Small intestine (tissue), 7 donors: ENCODE measurements at regions not wholly inside any gene's neighbourhood (a gene's known extent, or its start where the extent isn't known, plus 50 kb on each side); places are given as distances from the start of the nearest gene placed in this dataset.

Source experiments
- DNase-seq, 2 donors: peaks; one replicate each; pipeline versions ENCODE4 v3.0.0 to v3.0.0-alpha.2; 2013
- FAIRE-seq: peaks from 2 replicates; lab custom pipeline; 2012; peaks lifted over from hg19 to GRCh38; lab: Jason Lieb, UNC
- H3K27ac ChIP-seq, 3 donors: one replicate each; pipeline ENCODE4 v1.5.1; 2013; ENCODE audit warnings: low read length in 2 of 3, mild to moderate bottlenecking in 2 of 3, control low read depth in 1 of 3, inconsistent platforms in 1 of 3, low read depth in 1 of 3, moderate library complexity in 1 of 3
- H3K27me3 ChIP-seq, 3 donors: one replicate each; pipeline ENCODE4 v1.6.1; 2013; ENCODE audit warnings: low read length in 3 of 3, inconsistent platforms in 1 of 3; ENCODE audit not compliant: control insufficient read depth in 3 of 3, insufficient read depth in 3 of 3
- H3K36me3 ChIP-seq, 3 donors: one replicate each; pipeline ENCODE4 v1.6.1; 2013; ENCODE audit warnings: low read length in 3 of 3, inconsistent platforms in 1 of 3, low read depth in 1 of 3, mild to moderate bottlenecking in 1 of 3, moderate library complexity in 1 of 3; ENCODE audit not compliant: control insufficient read depth in 3 of 3, insufficient read depth in 2 of 3
- H3K4me1 ChIP-seq, 3 donors: one replicate each; pipeline ENCODE4 v1.6.1; 2013; ENCODE audit warnings: low read length in 2 of 3, inconsistent platforms in 1 of 3, low read depth in 1 of 3, mild to moderate bottlenecking in 1 of 3, moderate library complexity in 1 of 3; ENCODE audit not compliant: control insufficient read depth in 3 of 3, insufficient read depth in 2 of 3
- H3K4me3 ChIP-seq, 3 donors: one replicate each; pipeline ENCODE4 v1.5.1; 2013; ENCODE audit warnings: low read length in 3 of 3, control low read depth in 1 of 3, inconsistent platforms in 1 of 3, low read depth in 1 of 3, mild to moderate bottlenecking in 1 of 3, moderate library complexity in 1 of 3
- H3K9me3 ChIP-seq, 2 donors: one replicate each; pipeline ENCODE4 v1.6.1; 2013; ENCODE audit warnings: low read depth in 1 of 2, low read length in 1 of 2; ENCODE audit not compliant: control insufficient read depth in 2 of 2, insufficient read depth in 1 of 2
- WGBS, 3 donors: extraction: QIAGEN DNeasy Blood & Tissue Kit; methylation state at CpG; one replicate each; pipeline ENCODE4 v1.1.7; 2013; 5-methylcytosine and 5-hydroxymethylcytosine counted together
- donor health status: healthy with polysubstance abuse.
- donor health status: control.
- donor health status: control.
- donor health status: Bipolar disorder and iron deficiency.
- donor health status: healthy.

DNA sequence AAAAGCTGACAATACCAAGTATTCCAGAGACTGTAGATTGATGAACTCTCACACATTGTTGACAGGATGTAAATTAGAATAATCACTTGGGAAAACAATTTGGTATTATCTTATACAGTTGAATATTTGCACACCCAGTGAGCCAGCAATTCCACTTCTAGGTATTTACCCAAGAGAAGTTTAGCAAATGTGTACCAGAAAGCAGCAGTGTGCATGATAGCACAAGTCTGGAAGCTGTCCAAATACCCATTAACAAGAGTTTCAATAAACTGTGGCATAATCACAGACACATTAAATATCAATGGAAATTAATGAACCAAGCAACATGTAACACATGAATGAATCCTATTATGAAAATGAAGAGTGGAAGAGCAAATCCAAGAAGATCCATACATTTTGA is 233.6 kb downstream of the TPBG start:
- no peak for DNase-seq
- H3K4me3 ChIP-seq = no peak overlapping the region
- H3K4me1 ChIP-seq = no peaks in the 10 kb centered on the region
- H3K27me3 ChIP-seq = no peaks in the 10 kb centered on the region
- no peak for FAIRE-seq
- no peaks in the 10 kb centered on the region for H3K36me3 ChIP-seq
- H3K27ac ChIP-seq = no peak overlapping the region
- H3K9me3 ChIP-seq = no peaks in the 10 kb centered on the region

DNA sequence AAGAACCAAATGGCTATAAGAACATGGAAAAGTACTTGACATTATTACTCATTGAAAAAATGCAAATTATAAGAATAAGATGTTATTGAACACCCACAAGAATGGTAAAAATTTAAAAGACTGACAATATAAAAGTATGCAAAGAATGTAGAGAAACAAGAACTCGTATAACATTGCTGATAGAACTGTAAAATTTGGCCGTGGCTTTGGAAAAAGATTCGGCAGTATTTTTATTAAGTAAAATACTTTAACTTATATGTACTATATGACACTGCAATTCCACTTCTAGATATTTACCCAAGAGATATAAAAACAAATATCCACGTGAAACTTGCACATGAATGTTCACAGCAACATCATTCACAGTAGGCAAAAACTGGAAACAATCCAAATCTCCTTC is 239.2 kb downstream of the TPBG start:
- Histone ChIP-seq H3K4me3 (no peak overlapping the region), H3K4me1 (no peaks in the 10 kb centered on the region), H3K27me3 (no peaks in the 10 kb centered on the region), H3K36me3 (no peaks in the 10 kb centered on the region), H3K9me3 (no peaks in the 10 kb centered on the region), H3K27ac (no peak overlapping the region)
- FAIRE-seq (peak; percentile 36), DNase-seq (no peak)
- WGBS, 3 donors = 63 to 73% (median 65%) methylated on average over 4 of the region's 4 CpGs

DNA sequence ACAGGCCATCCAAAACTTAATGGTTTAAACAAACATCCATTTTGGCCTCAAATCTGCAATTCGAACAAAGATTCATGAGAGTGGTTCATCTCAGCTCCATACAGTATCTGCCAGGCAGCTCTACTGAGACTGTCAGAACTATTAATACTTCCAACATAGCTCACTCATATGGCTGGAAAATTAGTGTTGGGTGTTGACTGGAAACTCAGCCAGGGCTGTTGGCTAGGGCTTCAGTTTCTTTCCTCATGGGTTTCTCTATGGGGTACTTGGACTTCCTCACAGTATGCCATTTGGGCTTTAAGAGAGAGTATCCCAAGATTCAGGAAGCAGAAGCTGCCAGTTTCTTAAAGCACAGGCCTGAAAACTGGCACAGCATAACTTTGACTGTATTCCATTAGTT is 240.3 kb downstream of the TPBG start:
- H3K27ac ChIP-seq = no peak overlapping the region
- 77 to 90% (median 86%) methylated on average over 1 of the region's 1 CpG for WGBS, 3 donors
- H3K36me3 ChIP-seq = no peaks in the 10 kb centered on the region
- H3K27me3 ChIP-seq = no peaks in the 10 kb centered on the region
- FAIRE-seq = no peak
- H3K4me3 ChIP-seq = no peak overlapping the region
- no peaks in the 10 kb centered on the region for H3K4me1 ChIP-seq
- DNase-seq = no peak
- H3K9me3 ChIP-seq = no peaks in the 10 kb centered on the region

DNA sequence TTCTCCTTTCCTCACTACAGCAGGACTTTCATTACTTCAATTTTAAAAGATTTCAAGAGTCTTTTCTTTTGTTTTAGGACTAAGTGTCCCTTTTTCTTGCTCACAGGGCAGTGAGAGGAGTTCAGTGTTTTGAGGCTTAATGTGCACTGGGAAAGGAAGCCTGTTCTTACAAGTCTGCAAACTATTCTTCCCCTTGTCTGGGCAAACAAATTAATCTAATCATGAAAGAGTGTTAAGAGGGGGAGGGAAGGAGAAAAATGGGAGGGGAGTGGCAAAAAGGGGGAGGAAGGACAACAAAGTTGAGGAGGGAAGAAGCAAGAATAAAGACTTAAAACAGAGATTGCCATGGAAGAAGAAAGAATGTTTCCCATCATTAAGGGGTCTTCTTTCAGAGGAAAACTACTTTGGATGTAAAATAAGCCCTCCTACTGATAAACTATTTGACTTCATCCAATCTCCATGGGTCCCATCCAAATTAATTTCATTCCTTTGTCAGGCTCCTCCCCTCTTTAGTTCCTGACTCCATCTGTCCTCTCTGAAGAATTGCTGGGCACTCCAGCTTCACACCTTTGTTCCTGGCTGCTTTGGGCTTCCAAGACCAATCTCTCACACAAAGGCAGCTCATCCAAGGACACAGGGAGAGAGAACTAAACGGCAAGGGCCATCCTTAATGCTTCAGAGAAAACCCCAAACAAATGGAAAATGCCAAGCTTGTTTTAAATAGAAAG is 244.5 kb downstream of the TPBG start:
- H3K4me3 ChIP-seq = no peak overlapping the region
- FAIRE-seq (no peak), DNase-seq (no peak)
- no peaks in the 10 kb centered on the region for H3K27me3 ChIP-seq
- no peaks in the 10 kb centered on the region for H3K36me3 ChIP-seq
- no peaks in the 10 kb centered on the region for H3K9me3 ChIP-seq
- H3K27ac ChIP-seq = no peak overlapping the region
- no peaks in the 10 kb centered on the region for H3K4me1 ChIP-seq
- 7 to 25% (median 13%) methylated on average over 1 of the region's 1 CpG for WGBS, 3 donors

DNA sequence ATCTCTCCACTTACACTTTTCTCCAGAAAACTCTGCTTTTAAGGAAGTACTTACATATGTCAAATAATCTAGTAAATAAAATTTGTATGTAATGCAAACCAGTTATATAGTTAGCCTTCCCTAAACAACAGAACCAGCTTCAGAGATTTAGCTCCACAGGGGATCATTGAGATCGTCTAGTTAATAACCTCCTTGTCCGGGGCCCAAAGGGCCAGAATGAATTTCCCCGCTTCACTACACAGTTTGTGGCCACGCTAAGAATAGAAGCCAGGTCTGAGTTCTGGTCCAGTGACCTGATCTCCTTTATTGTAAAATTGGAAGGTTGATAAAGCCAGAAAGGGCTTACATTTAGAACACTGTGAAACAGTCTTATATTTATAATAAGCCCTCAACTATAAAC is 245.2 kb downstream of the TPBG start:
- Histone ChIP-seq H3K27ac (no peak overlapping the region), H3K4me3 (no peak overlapping the region), H3K36me3 (no peaks in the 10 kb centered on the region), H3K4me1 (no peaks in the 10 kb centered on the region), H3K9me3 (no peaks in the 10 kb centered on the region), H3K27me3 (no peaks in the 10 kb centered on the region)
- DNase-seq (no peak), FAIRE-seq (no peak)
- 65 to 86% (median 82%) methylated on average over 4 of the region's 4 CpGs for WGBS, 3 donors

DNA sequence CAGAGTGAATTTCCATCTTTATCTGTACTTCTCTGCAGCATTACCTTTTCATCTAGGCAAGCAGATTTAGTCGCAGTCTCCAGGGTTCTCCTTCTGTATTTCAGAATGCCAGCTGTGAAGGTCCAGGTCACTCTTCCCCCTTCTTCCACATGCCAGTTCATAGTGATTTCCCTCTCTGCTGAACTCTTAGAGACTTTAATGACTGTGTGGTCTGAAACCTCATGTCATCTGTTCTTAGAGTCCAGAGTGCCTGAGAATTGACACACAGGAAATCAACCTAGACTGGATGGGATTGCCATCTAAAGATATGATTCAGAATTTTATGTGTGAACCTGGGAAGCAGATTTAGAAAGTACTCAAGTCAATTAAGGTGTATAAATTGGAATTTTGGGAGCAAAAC is 248.1 kb downstream of the TPBG start:
- Histone ChIP-seq H3K4me3 (no peak overlapping the region), H3K36me3 (no peaks in the 10 kb centered on the region)

DNA sequence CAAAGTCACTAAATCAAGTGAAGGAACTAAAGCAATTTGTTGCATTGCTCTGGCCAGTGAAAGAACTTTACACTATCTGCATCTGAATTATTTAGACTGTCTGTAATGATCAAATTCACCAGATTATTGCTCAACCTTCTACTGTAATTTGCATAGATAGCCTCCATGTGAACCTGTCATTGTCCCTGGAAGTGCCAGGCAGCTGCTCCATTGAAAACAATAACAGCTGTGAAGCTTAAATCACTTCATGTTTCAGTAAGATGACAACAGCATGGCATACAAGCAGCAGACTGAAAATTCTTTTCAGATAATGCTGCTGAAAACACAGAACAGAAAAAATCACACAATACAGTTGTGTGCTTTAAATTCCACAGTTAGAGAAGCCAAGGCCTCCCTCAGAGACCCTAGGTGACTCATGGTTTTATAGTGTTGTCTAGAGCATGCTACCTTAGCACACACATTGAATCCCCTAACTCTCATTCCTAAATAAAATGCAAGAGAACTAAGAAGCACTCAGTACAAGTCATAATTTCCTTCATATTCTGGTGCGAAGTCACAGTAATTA is 248.9 kb downstream of the TPBG start:
- no peak for FAIRE-seq

More for the DNA sequence above, 248.1 kb downstream of the TPBG start:
- H3K27ac ChIP-seq = no peak overlapping the region
- DNase-seq (no peak), FAIRE-seq (no peak)
- 82 to 86% (median 86%) methylated on average over 1 of the region's 1 CpG for WGBS, 3 donors
- no peaks in the 10 kb centered on the region for H3K4me1 ChIP-seq
- H3K27me3 ChIP-seq = no peaks in the 10 kb centered on the region
- H3K9me3 ChIP-seq = no peaks in the 10 kb centered on the region

DNA sequence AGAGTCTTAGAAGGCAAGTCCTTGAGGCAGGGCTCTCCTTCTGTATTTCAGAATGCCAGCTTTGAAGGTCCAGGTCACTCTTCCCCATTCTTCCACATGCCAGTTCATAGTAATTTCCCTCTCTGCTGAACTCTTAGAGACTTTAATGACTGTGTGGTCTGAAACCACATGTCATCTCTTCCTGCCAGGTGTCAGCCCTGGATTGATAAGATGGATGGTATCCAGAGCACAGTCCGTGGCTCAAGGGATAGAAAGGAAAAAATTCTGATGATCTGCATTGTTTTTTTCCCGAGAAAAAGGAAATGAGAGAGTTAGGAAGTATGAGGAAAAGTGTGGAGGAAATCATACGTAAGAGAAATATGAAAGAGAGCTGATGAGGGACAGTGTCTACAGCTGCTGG is 250.9 kb downstream of the TPBG start:
- H3K27me3 ChIP-seq = no peaks in the 10 kb centered on the region
- DNase-seq (no peak), FAIRE-seq (no peak)
- H3K36me3 ChIP-seq = no peaks in the 10 kb centered on the region
- no peak overlapping the region for H3K4me3 ChIP-seq
- H3K9me3 ChIP-seq = no peaks in the 10 kb centered on the region
- H3K4me1 ChIP-seq = no peaks in the 10 kb centered on the region
- no peak overlapping the region for H3K27ac ChIP-seq
- WGBS, 3 donors = 39 to 53% (median 40%) methylated on average over 3 of the region's 3 CpGs

More for the DNA sequence above, 248.9 kb downstream of the TPBG start:
- Histone ChIP-seq H3K4me3 (no peak overlapping the region), H3K9me3 (no peaks in the 10 kb centered on the region), H3K27ac (no peak overlapping the region), H3K4me1 (no peaks in the 10 kb centered on the region), H3K27me3 (no peaks in the 10 kb centered on the region), H3K36me3 (no peaks in the 10 kb centered on the region)
- WGBS, 3 donors = 88 to 97% (median 96%) methylated on average over 1 of the region's 1 CpG
- DNase-seq = no peak
